A204.1 (cell line): ENCODE measurements at regions not wholly inside any gene's neighbourhood (a gene's known extent, or its start where the extent isn't known, plus 50 kb on each side); places are given as distances from the start of the nearest gene placed in this dataset.

Source experiments
- FAIRE-seq: peaks from 2 replicates; lab custom pipeline; 2012; peaks lifted over from hg19 to GRCh38; lab: Jason Lieb, UNC

DNA sequence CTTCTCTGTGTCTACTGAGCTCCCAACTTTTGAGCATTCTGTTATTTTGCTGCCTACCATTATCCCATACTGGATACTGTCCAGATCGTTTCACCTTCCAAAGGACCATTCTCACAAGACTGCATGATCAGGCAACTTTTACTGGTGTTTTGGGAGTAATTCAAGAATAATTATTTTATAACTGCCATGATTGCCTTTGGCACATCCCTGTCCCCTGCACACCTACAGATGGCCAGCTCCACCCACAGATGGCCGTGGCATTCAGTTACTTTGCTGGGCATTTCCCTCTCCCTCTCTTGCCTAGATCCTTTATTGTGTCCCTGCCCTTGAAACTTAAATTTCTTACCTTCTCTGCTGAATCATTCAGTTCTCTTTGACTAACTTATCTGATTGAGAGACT lies 263.9 kb downstream of the DIPK2A start:
- FAIRE-seq, result no peak

DNA sequence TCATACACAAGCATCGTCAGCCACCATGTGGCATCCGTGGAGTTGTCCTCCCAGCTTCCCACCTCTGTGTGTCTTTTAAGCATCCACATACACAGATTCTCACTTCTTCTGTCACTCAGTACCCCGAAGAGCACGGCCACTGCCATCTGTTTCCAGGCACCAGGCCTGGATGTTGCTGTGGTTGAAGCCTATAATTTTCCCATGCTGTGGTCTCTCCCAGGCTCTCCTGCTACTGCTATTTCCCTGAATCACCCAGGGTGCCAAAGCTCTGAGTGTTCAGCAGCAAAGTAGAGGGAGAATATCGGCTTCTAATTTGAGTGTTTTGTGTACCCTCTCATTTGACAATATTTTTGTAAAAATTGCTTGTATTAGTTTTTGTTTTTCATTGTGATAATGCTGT lies 265.7 kb downstream of the DIPK2A start:
- no peak for FAIRE-seq

- FAIRE-seq, result no peak
These were observed 269.8 kb downstream of the DIPK2A start for GRCh38 chr3:144241404-144241803.

GRCh38 chr3:144242747-144243146 lies 271.1 kb downstream of the DIPK2A start:
- no peak for FAIRE-seq

DNA sequence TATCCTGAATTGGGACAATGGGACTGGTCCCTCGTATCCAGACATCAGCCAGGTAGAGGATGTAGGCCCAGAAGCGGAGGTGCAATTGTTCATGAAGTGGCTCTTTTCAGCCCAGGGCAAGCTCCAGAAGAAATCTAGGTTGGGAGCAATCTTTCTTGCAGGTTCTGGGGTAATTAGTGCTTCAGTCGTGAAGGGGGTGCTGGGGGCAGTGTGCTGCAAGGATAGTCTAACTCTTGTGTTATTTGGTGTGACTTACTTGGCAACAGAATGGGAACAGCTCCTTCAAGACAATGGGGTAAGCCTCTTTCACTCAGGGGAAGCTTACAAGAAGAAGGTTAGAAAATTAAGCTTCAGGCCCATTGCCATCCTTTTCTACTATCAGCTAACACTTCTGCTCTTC lies 273.0 kb downstream of the DIPK2A start:
- no peak for FAIRE-seq

GRCh38 chr3:144252896-144253295 lies 281.3 kb downstream of the DIPK2A start:
- FAIRE-seq, result no peak

DNA sequence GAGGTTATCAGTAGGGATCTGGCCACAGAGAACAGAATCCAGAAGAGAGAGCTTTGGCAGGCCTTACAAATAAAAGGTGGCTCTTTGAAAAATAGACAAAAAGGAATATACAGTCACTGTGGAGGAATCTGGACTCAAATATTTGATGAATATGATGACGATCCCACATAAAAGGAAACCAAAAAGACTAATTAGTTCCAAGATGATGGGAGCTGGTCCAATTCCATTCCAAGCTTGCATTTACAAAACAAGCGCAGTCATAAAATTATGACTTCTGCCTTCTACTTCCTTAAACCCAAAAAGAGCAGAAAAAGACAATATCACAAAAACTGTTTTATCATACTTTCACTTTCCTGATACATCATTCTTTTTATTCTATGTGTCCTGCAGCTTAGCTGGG lies 285.8 kb downstream of the DIPK2A start:
- FAIRE-seq, result no peak

DNA sequence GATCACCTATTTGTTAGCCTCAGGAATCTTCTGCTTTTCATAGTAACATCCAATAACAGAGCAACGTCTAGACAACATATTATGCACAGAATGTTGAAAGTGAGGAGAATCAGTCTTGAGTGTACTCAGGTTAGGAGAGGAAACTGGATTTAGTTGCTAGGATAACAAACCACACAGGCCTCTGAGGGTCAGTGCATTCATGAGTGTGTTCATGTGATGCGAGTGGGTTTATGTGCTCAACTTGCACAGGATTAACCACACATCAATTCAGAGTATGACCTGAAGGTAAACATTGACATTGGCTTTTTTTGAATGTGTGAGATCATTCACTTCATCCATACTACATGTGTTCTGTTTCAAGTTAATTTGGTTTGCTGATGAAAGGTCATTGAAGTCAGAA lies 287.6 kb downstream of the DIPK2A start:
- FAIRE-seq, result no peak

GRCh38 chr3:144263706-144264105 lies 292.1 kb downstream of the DIPK2A start:
- FAIRE-seq, result no peak

DNA sequence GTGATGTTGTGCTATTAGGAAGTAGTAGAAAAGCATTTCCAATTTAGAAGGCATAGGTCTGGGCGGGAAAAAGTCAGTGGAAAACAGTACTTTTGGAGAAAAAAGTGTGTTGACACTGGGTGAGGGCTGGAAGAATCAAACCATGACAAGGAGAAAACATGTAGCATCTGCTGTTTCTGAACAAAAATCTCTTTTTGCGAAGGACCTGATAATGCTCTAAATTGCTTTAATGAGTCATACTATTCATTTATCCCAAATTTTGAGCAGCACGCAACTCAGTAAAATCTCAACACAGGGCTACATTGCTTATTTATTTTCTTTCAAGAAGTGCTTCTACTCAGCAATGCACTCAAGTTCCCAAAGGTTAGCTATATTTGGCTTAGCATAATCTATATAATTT lies 292.7 kb downstream of the DIPK2A start:
- no peak for FAIRE-seq

DNA sequence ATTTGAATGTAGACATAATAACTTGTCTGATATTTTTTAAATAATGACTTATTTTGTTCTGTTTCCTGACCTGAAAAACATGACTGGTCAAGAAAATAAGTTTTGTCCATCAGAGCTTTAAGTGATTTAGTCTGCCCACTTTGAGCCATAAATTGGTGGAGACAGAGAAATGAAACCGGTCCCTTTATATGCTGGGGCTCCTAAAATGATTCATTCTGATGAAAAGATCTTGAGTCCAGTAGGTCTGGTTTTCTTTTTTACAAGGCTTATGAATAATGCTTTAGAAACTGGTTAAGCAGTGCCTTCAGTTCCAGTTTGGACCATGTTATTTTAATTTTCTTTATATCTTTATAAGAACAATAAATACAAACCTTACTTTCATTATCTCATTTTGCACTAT lies 293.2 kb downstream of the DIPK2A start:
- FAIRE-seq, result no peak

- FAIRE-seq, result no peak
These were observed 294.0 kb downstream of the DIPK2A start for GRCh38 chr3:144265542-144266100.

DNA sequence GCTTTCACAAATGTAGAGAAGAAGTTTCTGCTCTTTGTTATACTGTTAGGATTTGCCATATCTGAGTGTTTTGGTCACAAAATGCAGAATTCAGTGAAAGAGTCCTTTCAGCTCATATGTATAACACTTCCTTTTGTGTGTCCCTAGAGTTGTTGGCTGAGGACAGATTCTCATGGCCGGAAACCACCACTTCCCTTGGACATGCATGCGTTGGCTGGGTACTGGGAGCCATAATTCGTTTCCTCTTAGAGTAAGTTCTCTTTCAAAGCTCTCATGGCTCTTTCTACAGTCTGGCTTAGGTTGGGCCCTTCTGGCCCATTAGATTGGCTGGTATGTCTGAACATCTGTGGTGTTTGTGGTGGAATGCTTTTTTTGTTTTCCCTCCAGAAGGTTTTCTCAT lies 298.5 kb downstream of the DIPK2A start:
- FAIRE-seq, result no peak

DNA sequence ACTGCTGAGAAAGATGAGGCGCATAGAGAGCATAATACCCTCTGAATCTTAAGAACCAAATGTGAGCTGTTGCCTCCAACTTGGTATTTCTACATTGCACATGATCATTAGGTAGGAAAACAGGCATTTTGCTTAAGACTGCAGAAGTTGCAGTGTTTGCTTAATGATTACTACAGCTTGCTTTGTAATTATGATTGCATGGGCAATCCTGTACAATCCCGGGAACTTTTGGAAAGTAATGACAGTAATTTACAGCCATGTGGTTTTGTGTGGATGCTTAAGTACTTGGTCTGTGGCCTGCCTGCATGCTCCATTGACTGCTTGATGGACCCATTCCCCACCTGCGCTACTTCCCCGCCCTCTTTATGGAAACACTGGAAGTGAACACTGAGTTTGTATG lies 301.1 kb downstream of the DIPK2A start:
- FAIRE-seq, result no peak

DNA sequence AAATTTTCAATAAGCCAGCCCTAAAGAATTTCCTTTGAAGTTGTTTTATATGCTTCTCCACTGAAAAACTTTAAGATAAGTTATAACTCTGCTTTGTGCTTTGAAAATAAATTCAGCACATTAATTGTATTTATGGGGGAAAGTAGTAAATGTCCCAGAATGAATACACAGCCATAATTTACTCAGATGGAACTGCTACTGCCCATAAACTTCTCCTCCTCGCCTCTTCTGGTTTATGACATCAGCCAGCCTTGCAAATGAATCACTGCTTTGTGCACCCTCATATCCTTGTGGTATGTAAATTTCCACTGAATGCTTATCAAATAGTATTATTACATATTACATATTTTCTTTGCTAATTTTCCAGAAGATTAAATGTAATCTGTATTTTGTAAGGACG lies 302.0 kb downstream of the DIPK2A start:
- no peak for FAIRE-seq

GRCh38 chr3:144275005-144275404 lies 303.4 kb downstream of the DIPK2A start:
- no peak for FAIRE-seq

DNA sequence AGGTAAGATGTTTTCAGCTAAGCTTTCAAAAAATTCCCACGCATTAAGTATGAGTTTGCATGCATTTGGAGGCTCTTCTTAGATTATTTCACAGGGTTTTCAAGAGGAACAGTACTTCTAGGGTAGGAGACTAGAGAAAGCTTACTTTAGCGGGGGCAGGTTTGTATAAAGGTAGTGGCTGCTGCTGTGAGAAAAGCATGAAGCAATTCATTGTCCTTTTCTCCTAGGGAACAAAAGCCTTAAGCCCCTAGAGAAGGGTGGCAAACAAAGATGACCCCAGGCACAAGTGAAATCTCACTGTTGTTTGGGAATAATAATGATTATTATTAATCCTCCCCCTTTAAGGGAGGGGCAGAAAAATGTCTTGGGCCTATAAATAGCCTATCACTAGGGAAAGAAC lies 310.7 kb downstream of the DIPK2A start:
- FAIRE-seq, result no peak

- no peak for FAIRE-seq
These were observed 314.8 kb downstream of the DIPK2A start for GRCh38 chr3:144286235-144286910.

DNA sequence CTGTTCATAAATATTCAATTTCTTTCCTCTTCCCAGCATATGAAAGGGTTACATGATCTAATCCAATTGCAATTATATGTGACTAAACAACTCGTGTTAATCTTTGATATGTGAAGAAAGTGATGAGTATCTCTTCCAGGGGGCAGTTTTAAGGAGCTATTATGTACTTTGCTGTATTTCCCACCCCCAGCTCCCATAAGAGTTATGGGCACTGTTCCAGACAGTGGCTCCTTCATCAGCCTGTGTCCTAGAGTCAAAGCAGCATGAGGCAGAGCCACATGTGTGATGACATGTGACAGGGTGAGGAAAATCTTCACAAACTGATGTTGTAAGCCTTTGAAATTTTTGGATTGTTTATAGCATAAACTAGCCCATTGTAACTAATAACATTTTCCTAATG lies 315.4 kb downstream of the DIPK2A start:
- no peak for FAIRE-seq

DNA sequence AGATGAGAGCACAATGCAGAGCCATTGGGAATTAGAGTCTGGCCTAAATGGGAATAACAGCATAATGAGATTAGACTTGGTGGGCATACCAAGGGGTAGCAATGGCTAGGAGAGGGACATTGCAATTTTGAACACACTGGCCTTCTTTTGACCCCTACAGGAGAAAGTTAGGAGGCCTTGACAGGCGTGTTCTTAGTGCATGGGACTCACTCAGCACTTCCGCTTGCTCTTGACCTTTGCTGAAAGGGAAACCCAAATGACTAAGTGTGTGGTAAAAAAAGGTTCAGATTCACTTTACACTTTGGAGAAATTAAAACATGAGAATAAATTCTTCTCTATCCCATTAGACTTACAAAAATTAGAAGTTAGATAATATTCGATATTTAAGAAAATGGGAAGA lies 317.4 kb downstream of the DIPK2A start:
- FAIRE-seq, result no peak

DNA sequence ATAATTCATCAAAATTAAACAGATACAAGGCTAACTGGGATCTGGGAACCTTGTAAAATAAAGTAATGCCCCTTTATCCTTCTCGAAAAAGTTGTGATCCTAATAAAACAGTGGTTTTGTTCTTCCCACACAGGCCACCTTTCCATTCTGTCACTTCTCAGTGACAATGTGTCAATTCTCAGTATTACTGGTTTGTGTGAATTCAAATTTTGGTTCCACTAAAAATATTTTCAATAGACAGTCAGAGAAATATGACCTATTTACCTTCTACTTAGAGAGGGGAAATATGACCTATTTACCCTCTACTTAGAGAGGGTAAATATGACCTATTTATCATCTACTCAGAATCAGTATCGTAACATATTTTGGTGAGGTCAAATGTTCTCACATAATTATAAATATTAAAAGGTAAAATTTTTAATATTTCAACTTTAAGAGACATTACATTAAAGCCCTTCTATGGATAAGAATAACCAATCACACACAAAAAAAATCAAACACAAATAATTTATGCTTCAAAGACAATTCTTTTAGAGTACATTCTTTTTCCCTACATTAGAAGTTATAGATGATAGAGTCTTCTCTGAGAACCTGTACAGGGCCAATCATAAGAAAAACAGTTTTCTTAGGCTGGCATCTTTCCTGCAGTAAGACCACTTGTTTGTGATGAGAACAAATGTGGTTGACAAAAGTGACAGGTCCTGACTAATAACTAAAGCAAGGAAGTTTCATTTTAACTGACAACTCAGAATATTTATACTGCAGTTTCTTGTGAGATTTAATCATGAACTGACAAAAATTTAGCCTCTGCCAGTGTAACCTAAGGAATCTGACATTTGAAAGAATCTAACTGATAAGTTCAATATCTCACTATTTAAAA lies 323.3 kb downstream of the DIPK2A start:
- no peak for FAIRE-seq

GRCh38 chr3:144295613-144296012 lies 324.0 kb downstream of the DIPK2A start:
- FAIRE-seq, result no peak

DNA sequence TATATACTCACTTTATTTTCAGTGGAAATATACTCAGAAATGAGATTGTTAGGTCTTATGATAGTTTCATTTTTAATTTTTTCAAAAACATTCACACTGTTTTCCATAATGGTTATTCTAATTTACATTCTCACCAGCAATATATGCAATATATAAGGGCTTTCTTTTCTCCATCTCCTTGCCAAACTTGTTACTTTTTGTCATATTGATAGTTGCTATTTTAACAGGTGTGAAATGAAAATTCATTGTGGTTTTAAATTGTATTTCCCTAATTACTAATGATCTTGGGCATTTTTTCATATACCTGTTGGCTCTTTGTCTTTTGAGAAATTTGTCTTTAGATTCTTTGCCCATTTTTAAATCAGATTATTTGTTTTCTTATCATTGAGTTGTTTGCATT lies 325.2 kb downstream of the DIPK2A start:
- FAIRE-seq, result no peak

- no peak for FAIRE-seq
These were observed 330.2 kb downstream of the DIPK2A start for GRCh38 chr3:144301863-144302262.
